HCT116 (cell line): ENCODE measurements at regions not wholly inside any gene's neighbourhood (a gene's known extent, or its start where the extent isn't known, plus 50 kb on each side); places are given as distances from the start of the nearest gene placed in this dataset.

Source experiments
- ATAC-seq: fragments of 200-7000 bp; cut with Tn5 transposase; 2 replicates; pipeline ENCODE4 v1.9.1; 2020; ENCODE audit warnings: mild to moderate bottlenecking, moderate library complexity
- BruUV-seq: library from RNA; stranded (reverse); fragments of 400-500 nt; replicated peaks from 2 replicates; lab custom pipeline; 2021; lab: Mats Ljungman, UMichigan
- CTCF ChIA-PET: fragments of 300-600 bp; sonication (Branson Sonifier 250); formaldehyde crosslinking; loops from one replicate; lab custom pipeline; 2021; ENCODE audit warnings: antibody characterized with exemption; lab: Charles Lee
- POLR2A ChIA-PET: fragments of 300-600, 350-600 bp; sonication (Branson Sonifier 250); formaldehyde crosslinking; loops from one replicate; lab custom pipeline; 2021; ENCODE audit warnings: antibody characterized with exemption; lab: Charles Lee
- RAD21 ChIA-PET, 2 experiments: fragments of 300-600 bp; sonication (Branson Sonifier 250); formaldehyde crosslinking; loops; one replicate each; lab custom pipeline; 2023; ENCODE audit warnings: low total read pairs in 2 of 2; ENCODE audit not compliant: uncharacterized antibody in 2 of 2, unreplicated experiment in 2 of 2, low non-redundant PET in 1 of 2; lab: Charles Lee
- DNase-seq: peaks from one replicate; pipeline ENCODE4 v3.0.0-alpha.2; 2010; ENCODE audit warnings: low read depth, low spot score
- H2AFZ ChIP-seq: fragments of 200-600 bp; shearing (Covaris generic), sonication (generic); 2 replicates; pipeline ENCODE4 v1.6.1; 2017; ENCODE audit warnings: low read depth, mixed run types, mixed read lengths, antibody characterized with exemption, low read length; ENCODE audit not compliant: poor library complexity, severe bottlenecking
- H3K27ac ChIP-seq: 2 replicates; pipeline ENCODE4 v1.5.1; 2012; ENCODE audit warnings: low read depth, low read length
- H3K27me3 ChIP-seq: fragments of 200-600 bp; sonication (generic); 2 replicates; pipeline ENCODE4 v1.6.1; 2016; ENCODE audit warnings: mixed run types, low read length, mixed read lengths; ENCODE audit not compliant: insufficient read depth
- H3K36me3 ChIP-seq, 2 experiments: fragments of 200-500 bp in 1 of 2; fragments of 200-600 bp in 1 of 2; sonication (Bioruptor generic) in 1 of 2; sonication (generic) in 1 of 2; 2 replicates each; pipeline versions ENCODE4 v1.5.1 to v1.6.1; 2014 to 2016; ENCODE audit warnings: low read length in 2 of 2, inconsistent platforms in 1 of 2, mixed read lengths in 1 of 2, mixed run types in 1 of 2; ENCODE audit not compliant: insufficient read depth in 2 of 2, control insufficient read depth in 1 of 2
- H3K4me1 ChIP-seq, 2 experiments: fragments of 200-600 bp in 1 of 2; sonication (generic) in 1 of 2; 2 replicates each; pipeline versions ENCODE4 v1.5.1 to v1.6.1; 2012 to 2017; ENCODE audit warnings: low read length in 2 of 2, inconsistent platforms in 1 of 2, mild to moderate bottlenecking in 1 of 2, mixed read lengths in 1 of 2, mixed run types in 1 of 2, moderate library complexity in 1 of 2; ENCODE audit not compliant: insufficient read depth in 2 of 2, control insufficient read depth in 1 of 2
- H3K4me2 ChIP-seq: fragments of 200-600 bp; sonication (generic); 2 replicates; pipeline ENCODE4 v1.6.1; 2017; ENCODE audit warnings: mixed run types, low read length, mixed read lengths
- H3K4me3 ChIP-seq, 2 experiments: fragments of 200-600 bp in 1 of 2; sonication (generic) in 1 of 2; replicated peaks in 1 of 2; 2 replicates each; pipeline ENCODE4 v1.5.1; 2011 to 2016; ENCODE audit warnings: low read length in 2 of 2, control low read depth in 1 of 2, low read depth in 1 of 2, mild to moderate bottlenecking in 1 of 2, mixed read lengths in 1 of 2, mixed run types in 1 of 2
- H3K79me2 ChIP-seq: fragments of 200-600 bp; sonication (generic); 2 replicates; pipeline ENCODE4 v1.6.1; 2017; ENCODE audit warnings: mild to moderate bottlenecking, mixed run types, low read length, moderate library complexity, mixed read lengths; ENCODE audit not compliant: insufficient read depth
- H3K9ac ChIP-seq: fragments of 200-600 bp; sonication (generic); 2 replicates; pipeline ENCODE4 v1.6.1; 2016; ENCODE audit warnings: low read length, mixed read lengths
- H3K9me2 ChIP-seq: fragments of 200-600 bp; sonication (generic), shearing (Covaris generic); 2 replicates; pipeline ENCODE4 v1.6.1; 2017; ENCODE audit warnings: mixed run types, mild to moderate bottlenecking, moderate library complexity; ENCODE audit not compliant: insufficient read depth
- H3K9me3 ChIP-seq, 2 experiments: fragments of 200-500 bp in 1 of 2; fragments of 200-600 bp in 1 of 2; sonication (Bioruptor generic) in 1 of 2; sonication (generic) in 1 of 2; 2 replicates each; pipeline ENCODE4 v1.6.1; 2014 to 2017; ENCODE audit warnings: low read length in 2 of 2, mixed read lengths in 2 of 2, inconsistent platforms in 1 of 2, low read depth in 1 of 2, mild to moderate bottlenecking in 1 of 2, mixed run types in 1 of 2, moderate library complexity in 1 of 2; ENCODE audit not compliant: control insufficient read depth in 1 of 2, insufficient read depth in 1 of 2
- H4K20me1 ChIP-seq: fragments of 200-600 bp; sonication (generic), shearing (Covaris generic); 2 replicates; pipeline ENCODE4 v1.6.1; 2017; ENCODE audit warnings: mixed run types, mild to moderate bottlenecking, moderate library complexity; ENCODE audit not compliant: insufficient read depth
- CBX3 ChIP-seq: IDR thresholded peaks from 2 replicates; pipeline ENCODE4 v1.6.1; 2012; ENCODE audit warnings: low read depth
- CTCF ChIP-seq, 3 experiments: fragments of 200-600 bp in 1 of 3; sonication (generic) in 1 of 3; IDR thresholded peaks in 2 of 3; conservative IDR thresholded peaks in 1 of 3; 2 replicates each; pipeline ENCODE4 v1.5.1; 2012 to 2017; ENCODE audit warnings: low read depth in 2 of 3, low read length in 2 of 3, antibody characterized with exemption in 1 of 3, borderline replicate concordance in 1 of 3, control low read depth in 1 of 3, mild to moderate bottlenecking in 1 of 3, mixed read lengths in 1 of 3, mixed run types in 1 of 3, moderate library complexity in 1 of 3; ENCODE audit not compliant: insufficient read depth in 1 of 3
- EGR1 ChIP-seq: IDR thresholded peaks from 2 replicates; pipeline ENCODE4 v1.6.1; 2012; ENCODE audit warnings: low read depth
- EZH2 ChIP-seq: fragments of 200-600 bp; sonication (generic); IDR thresholded peaks from 2 replicates; pipeline ENCODE4 v1.6.1; 2017; ENCODE audit warnings: antibody characterized with exemption, mixed run types
- FOSL1 ChIP-seq: IDR thresholded peaks from 2 replicates; pipeline ENCODE4 v1.6.1; 2012; ENCODE audit warnings: low read depth
- JUND ChIP-seq: IDR thresholded peaks from 2 replicates; pipeline ENCODE4 v1.6.1; 2012
- MAX ChIP-seq: IDR thresholded peaks from 2 replicates; pipeline ENCODE4 v1.6.1; 2012
- POLR2AphosphoS5 ChIP-seq: IDR thresholded peaks from 2 replicates; pipeline ENCODE4 v1.6.1; 2011; ENCODE audit warnings: mild to moderate bottlenecking, low read depth, low read length, moderate library complexity
- RAD21 ChIP-seq: IDR thresholded peaks from 2 replicates; pipeline ENCODE4 v1.6.1; 2012; ENCODE audit warnings: low read depth, mild to moderate bottlenecking
- REST ChIP-seq: IDR thresholded peaks from 2 replicates; pipeline ENCODE4 v1.6.1; 2012; ENCODE audit warnings: low read depth
- SIN3A ChIP-seq: IDR thresholded peaks from 2 replicates; pipeline ENCODE4 v1.6.1; 2012; ENCODE audit warnings: low read depth
- SRF ChIP-seq: IDR thresholded peaks from 2 replicates; pipeline ENCODE4 v1.6.1; 2012; ENCODE audit warnings: low read depth
- TCF7L2 ChIP-seq: IDR thresholded peaks from 2 replicates; pipeline ENCODE4 v1.7.0; 2011; ENCODE audit warnings: borderline replicate concordance, inconsistent platforms; ENCODE audit not compliant: insufficient read depth, insufficient read length; ENCODE audit errors: extremely low read depth
- YY1 ChIP-seq: IDR thresholded peaks from 2 replicates; pipeline ENCODE4 v1.6.1; 2011; ENCODE audit warnings: low read length, low read depth, moderate library complexity, mild to moderate bottlenecking; ENCODE audit not compliant: insufficient replicate concordance; ENCODE audit errors: extremely low read depth
- ZBTB33 ChIP-seq: IDR thresholded peaks from 2 replicates; pipeline ENCODE4 v1.6.1; 2011; ENCODE audit warnings: mild to moderate bottlenecking, low read length, moderate library complexity; ENCODE audit not compliant: insufficient replicate concordance; ENCODE audit errors: extremely low read depth
- ZFX ChIP-seq: fragments of 450-650 bp; IDR thresholded peaks from 2 replicates; pipeline ENCODE4 v1.6.1; 2017
- ZNF274 ChIP-seq: fragments of 200-500 bp; sonication (Bioruptor generic); IDR thresholded peaks from 2 replicates; pipeline ENCODE4 v1.6.1; 2014; ENCODE audit warnings: mild to moderate bottlenecking, low read depth, low read length, inconsistent platforms
- intact Hi-C: fragments of 100-400 bp; cut with micrococcal nuclease; formaldehyde crosslinking; loops from 2 replicates; pipeline ENCODE4 v1.10.0; 2022

GRCh38 chr2:75261923-75262322 lies 62.6 kb upstream of the TACR1 start:
- ATAC-seq (no peak), DNase-seq (no peak)
- CTCF ChIA-PET: no interaction called here
- TF ChIP-seq CBX3: no peak
- TF ChIP-seq SIN3A: no peak
- TF ChIP-seq CTCF (IDR thresholded peaks at IDR 0.05 in 2 of 3, conservative IDR thresholded peaks at IDR 0.05 in 1 of 3; ENCODE audit: borderline replicate concordance in 1 of 3, insufficient read depth in 1 of 3, low read depth in 2 of 3, low read length in 2 of 3): no peak
- no peak for TF ChIP-seq ZNF274
- no peak for TF ChIP-seq REST
- TF ChIP-seq TCF7L2: no peak
- no peak for TF ChIP-seq ZBTB33
- no peak for TF ChIP-seq MAX
- no peak for TF ChIP-seq POLR2AphosphoS5
- TF ChIP-seq RAD21: no peak
- TF ChIP-seq FOSL1: no peak
- no peak for TF ChIP-seq JUND
- TF ChIP-seq ZFX: no peak
- no peak for TF ChIP-seq SRF
- no peak for TF ChIP-seq EGR1
- TF ChIP-seq EZH2: no peak
- no peak for TF ChIP-seq YY1
- POLR2A ChIA-PET: no interaction called here
- intact Hi-C loops: no loop called here
- no peak overlapping the region for H3K27ac ChIP-seq
- RAD21 ChIA-PET: no interaction called here
- H4K20me1 ChIP-seq: no peaks in the 10 kb centered on the region
- H3K4me1 ChIP-seq: no peaks in the 10 kb centered on the region
- H3K9me2 ChIP-seq: no peaks in the 10 kb centered on the region
- BruUV-seq: no TSS peak
- no peak overlapping the region for H3K4me2 ChIP-seq
- H3K36me3 ChIP-seq: no peaks in the 10 kb centered on the region
- H2AFZ ChIP-seq: no peak overlapping the region
- no peak overlapping the region for H3K4me3 ChIP-seq
- no peaks in the 10 kb centered on the region for H3K9me3 ChIP-seq
- H3K9ac ChIP-seq: no peak overlapping the region
- peaks cover 17% of the 10 kb centered on the region for H3K27me3 ChIP-seq
- no peaks in the 10 kb centered on the region for H3K79me2 ChIP-seq
